Heart left ventricle (tissue), 16 donors: ENCODE measurements at regions not wholly inside any gene's neighbourhood (a gene's known extent, or its start where the extent isn't known, plus 50 kb on each side); places are given as distances from the start of the nearest gene placed in this dataset.
"Not testable (repeated sequence)": the region's sequence is repeated elsewhere in the genome, so short reads cannot be mapped to it uniquely, and the experiment has no call there.

Source experiments
- ATAC-seq, 4 donors: fragments of 200-7000 bp; cut with Tn5 transposase; one replicate each; pipeline ENCODE4 v1.9.1; 2020 to 2022; ENCODE audit warnings: moderate library complexity in 4 of 4, mild to moderate bottlenecking in 3 of 4, moderate number of reproducible peaks in 1 of 4
- DNase-seq, 5 donors: peaks; one replicate each; pipeline ENCODE4 v3.0.0-alpha.2; 2020
- H3K27ac ChIP-seq, 12 donors: fragments of 200-600 bp; sonication (generic) in 4 of 12; one replicate each; pipeline versions ENCODE4 v1.5.0 to v1.8.0; 2016 to 2022; ENCODE audit warnings: mild to moderate bottlenecking in 2 of 12
- H3K27me3 ChIP-seq, 9 donors: fragments of 200-600 bp; sonication (generic) in 2 of 9; one replicate each; pipeline versions ENCODE4 v1.5.1 to v1.8.0; 2016 to 2022; ENCODE audit warnings: mild to moderate bottlenecking in 3 of 9
- H3K36me3 ChIP-seq, 9 donors: fragments of 200-600 bp; sonication (generic) in 2 of 9; one replicate each; pipeline versions ENCODE4 v1.5.0 to v1.8.0; 2018 to 2022; ENCODE audit warnings: mild to moderate bottlenecking in 2 of 9
- H3K4me1 ChIP-seq, 12 donors: fragments of 200-600 bp; sonication (generic) in 4 of 12; one replicate each; pipeline versions ENCODE4 v1.5.0 to v1.8.0; 2016 to 2022; ENCODE audit warnings: mild to moderate bottlenecking in 3 of 12
- H3K4me3 ChIP-seq, 12 donors: fragments of 200-600 bp; sonication (generic) in 4 of 12; one replicate each; pipeline versions ENCODE4 v1.5.0 to v1.8.0; 2017 to 2022; ENCODE audit warnings: mild to moderate bottlenecking in 9 of 12, moderate library complexity in 4 of 12
- H3K9me3 ChIP-seq, 12 donors: fragments of 200-600 bp; sonication (generic) in 4 of 12; one replicate each; pipeline versions ENCODE4 v1.5.0 to v1.8.0; 2016 to 2022; ENCODE audit warnings: mild to moderate bottlenecking in 1 of 12
- CTCF ChIP-seq, 12 donors: fragments of 200-600 bp; sonication (generic) in 4 of 12; IDR thresholded peaks; one replicate each; pipeline versions ENCODE4 v1.5.0 to v1.8.0; 2018 to 2022; ENCODE audit warnings: antibody characterized with exemption in 12 of 12, mild to moderate bottlenecking in 5 of 12
- POLR2A ChIP-seq, 2 donors: fragments of 450-650 bp; IDR thresholded peaks; one replicate each; pipeline ENCODE4 v1.6.1; 2017; ENCODE audit warnings: antibody characterized with exemption in 2 of 2, mild to moderate bottlenecking in 2 of 2, moderate library complexity in 2 of 2
- WGBS, 4 donors: extraction: QIAGEN DNeasy Blood & Tissue Kit in 2 of 4; methylation state at CpG; one replicate each; pipeline versions ENCODE4 v1.1.5 to v1.1.7; 2013 to 2018; 5-methylcytosine and 5-hydroxymethylcytosine counted together
- intact Hi-C, 10 donors: fragments of 100-400 bp; cut with DNase I; formaldehyde crosslinking; loops; one replicate each; pipeline versions ENCODE4 v1.11.1 to v1.14.2; 2022
- donor health status: ischemic (EF 13 %, LVEDD 7.1; RV severe dilation, severe dysfunction).
- donor health status: healthy with polysubstance abuse.
- donor health status: DM: no; HTN: yes; CAD: no.
- donor health status: DM: no; HTN: no; CAD: no.
- donor health status: ischemic (EF 25% LVEDD 6.9; RV normal size, moderate dysfunction).
- donor health status: ischemic (EF 25% LVEDD 5.7; RV mildly dilated, moderate dysfunction).
- donor health status: healthy.
- donor health status: DM: yes; HTN: yes; CAD: no.
- donor health status: ischemic (EF 35%, LVEDD 5.7; RV mildly dilated, moderate dysfunction).
- donor health status: nonischemic (EF 11% LVEDD 7.7; RV severe dilation, severe dysfunction).
- donor health status: DM: yes; HTN: yes; CAD: no.
- donor health status: PGD.
- donor health status: ischemic (EF 29% LVEDD 5.4; RV normal size, mild dysfunction).
- donor health status: nonischemic (EF 23%, LVEDD 6.1; RV moderate dilation, normal function).

- Histone ChIP-seq H3K27me3 (peaks cover 0 to 16% (median 0%) of the 10 kb centered on the region in 9 donors), H3K9me3 (no peaks in the 10 kb centered on the region), H3K27ac (no peak overlapping the region), H3K36me3 (no peaks in the 10 kb centered on the region), H3K4me1 (no peaks in the 10 kb centered on the region), H3K4me3 (no peak overlapping the region)
- ATAC-seq, result no peak
- intact Hi-C loops, result loop anchor here in 1 of 10 donors (2.0 kb wide), 1 partner anchor 20 kb away; no protein-coding TSS in a partner anchor
- no peak for DNase-seq
- WGBS, 4 donors, result 67 to 81% (median 74%) methylated on average over 4 of the region's 4 CpGs
- TF ChIP-seq POLR2A (IDR thresholded peaks at IDR 0.05) (no peak), CTCF (IDR thresholded peaks at IDR 0.05) (no peak)
These were observed 84.6 kb upstream of the PKP2 start for GRCh38 chr12:32981139-32981538.

- H3K27me3 ChIP-seq, result no peaks in the 10 kb centered on the region
- no peak overlapping the region for H3K4me3 ChIP-seq
- TF ChIP-seq CTCF (IDR thresholded peaks at IDR 0.05) (no peak), POLR2A (IDR thresholded peaks at IDR 0.05) (no peak)
- H3K9me3 ChIP-seq, result no peaks in the 10 kb centered on the region
- no peaks in the 10 kb centered on the region for H3K4me1 ChIP-seq
- DNase-seq (no peak), ATAC-seq (no peak)
- intact Hi-C loops, result no loop called here
- H3K27ac ChIP-seq, result no peak overlapping the region
- no peaks in the 10 kb centered on the region for H3K36me3 ChIP-seq
- 79 to 93% (median 88%) methylated on average over 3 of the region's 3 CpGs for WGBS, 4 donors
These were observed 78.5 kb upstream of the PKP2 start for GRCh38 chr12:32975122-32975521.

- no peaks in the 10 kb centered on the region for H3K9me3 ChIP-seq
- no peaks in the 10 kb centered on the region for H3K36me3 ChIP-seq
- 73 to 77% (median 75%) methylated on average over 6 of the region's 6 CpGs for WGBS, 4 donors
- H3K4me1 ChIP-seq, result no peaks in the 10 kb centered on the region
- DNase-seq, result no peak
- H3K27ac ChIP-seq, result no peak overlapping the region
- no peak overlapping the region for H3K4me3 ChIP-seq
- TF ChIP-seq CTCF (IDR thresholded peaks at IDR 0.05) (no peak), POLR2A (IDR thresholded peaks at IDR 0.05) (no peak)
- intact Hi-C loops, result no loop called here
- ATAC-seq, result no peak
- no peaks in the 10 kb centered on the region for H3K27me3 ChIP-seq
These were observed 74.0 kb upstream of the PKP2 start for GRCh38 chr12:32970465-32971110.

- Histone ChIP-seq H3K4me3 (no peak overlapping the region), H3K4me1 (no peaks in the 10 kb centered on the region), H3K27me3 (no peaks in the 10 kb centered on the region), H3K27ac (no peak overlapping the region), H3K9me3 (no peaks in the 10 kb centered on the region), H3K36me3 (no peaks in the 10 kb centered on the region)
- no peak for DNase-seq
- intact Hi-C loops, result no loop called here
- TF ChIP-seq POLR2A (IDR thresholded peaks at IDR 0.05), result no peak
- TF ChIP-seq CTCF (IDR thresholded peaks at IDR 0.05), result no peak
- ATAC-seq, result no peak
- 80 to 91% (median 90%) methylated on average over 9 of the region's 9 CpGs for WGBS, 4 donors
These were observed 68.5 kb upstream of the PKP2 start for GRCh38 chr12:32964981-32965585.

- H3K36me3 ChIP-seq, intact Hi-C loops, H3K27me3 ChIP-seq, H3K9me3 ChIP-seq, ATAC-seq, DNase-seq, H3K27ac ChIP-seq, H3K4me3 ChIP-seq, H3K4me1 ChIP-seq: not testable (repeated sequence)
- WGBS, 4 donors, result 81 to 88% (median 87%) methylated on average over 6 to 10 of the region's 10 CpGs
These were observed 59.8 kb upstream of the PKP2 start for GRCh38 chr12:32956418-32956817.
